NB4 (cell line): ENCODE measurements at regions not wholly inside any gene's neighbourhood (a gene's known extent, or its start where the extent isn't known, plus 50 kb on each side); places are given as distances from the start of the nearest gene placed in this dataset.
"Not testable (repeated sequence)": the region's sequence is repeated elsewhere in the genome, so short reads cannot be mapped to it uniquely, and the experiment has no call there.

Source experiments
- DNase-seq: peaks from one replicate; pipeline ENCODE4 v3.0.0; 2010; ENCODE audit warnings: low read depth
- H3K4me3 ChIP-seq: one replicate; pipeline ENCODE4 v1.5.1; 2011; ENCODE audit warnings: mild to moderate bottlenecking, low read depth, low read length, moderate library complexity
- MYC ChIP-seq: IDR thresholded peaks from 2 replicates; pipeline ENCODE4 v1.6.1; 2011; ENCODE audit warnings: low read depth, low read length
- POLR2A ChIP-seq: IDR thresholded peaks from 2 replicates; pipeline ENCODE4 v1.6.1; 2011; ENCODE audit warnings: mild to moderate bottlenecking; ENCODE audit not compliant: insufficient read length; ENCODE audit errors: extremely low read depth
- TF ChIP-seq, protein P1 (sequence below): IDR thresholded peaks from 2 replicates; pipeline ENCODE4 v1.6.1; 2011; ENCODE audit warnings: low read depth, low read length
- TF ChIP-seq, protein P2 (sequence below): IDR thresholded peaks from one replicate; pipeline ENCODE4 v1.5.1; 2012; ENCODE audit warnings: low read depth, low read length

DNA sequence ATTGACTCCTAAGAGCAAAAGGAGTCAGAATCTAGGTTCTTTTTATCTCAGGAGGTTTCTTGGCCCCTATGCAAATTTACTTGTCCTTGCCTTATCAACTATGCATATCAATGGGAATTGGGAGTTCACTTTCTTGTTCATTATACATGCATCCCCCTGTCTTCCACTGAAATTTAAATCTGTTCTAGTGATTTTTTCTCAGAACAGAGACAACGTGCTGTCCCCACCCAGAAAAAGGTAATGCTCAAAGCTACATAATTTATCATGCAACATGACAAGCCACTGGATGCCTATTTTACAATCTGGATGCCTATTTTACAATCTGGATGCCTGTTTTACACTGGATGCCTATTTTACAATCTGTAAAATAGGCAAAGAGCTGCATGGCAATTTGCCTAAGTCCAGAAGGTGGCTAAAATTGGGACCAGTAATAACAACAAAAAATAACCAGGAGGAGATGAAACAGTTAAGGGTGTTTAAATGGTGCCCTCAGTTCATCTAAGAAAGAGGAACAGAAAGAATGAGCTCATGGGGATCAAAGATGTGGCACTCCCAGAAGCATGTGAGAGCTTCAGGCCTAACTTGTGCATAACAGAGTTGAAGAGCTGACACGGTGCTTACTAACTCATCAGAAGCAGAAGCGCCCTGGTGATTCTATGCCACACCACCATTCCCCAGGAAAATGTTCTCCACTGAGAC, 537.8 kb upstream of the BOD1L1 start:
- no peak for DNase-seq

DNA sequence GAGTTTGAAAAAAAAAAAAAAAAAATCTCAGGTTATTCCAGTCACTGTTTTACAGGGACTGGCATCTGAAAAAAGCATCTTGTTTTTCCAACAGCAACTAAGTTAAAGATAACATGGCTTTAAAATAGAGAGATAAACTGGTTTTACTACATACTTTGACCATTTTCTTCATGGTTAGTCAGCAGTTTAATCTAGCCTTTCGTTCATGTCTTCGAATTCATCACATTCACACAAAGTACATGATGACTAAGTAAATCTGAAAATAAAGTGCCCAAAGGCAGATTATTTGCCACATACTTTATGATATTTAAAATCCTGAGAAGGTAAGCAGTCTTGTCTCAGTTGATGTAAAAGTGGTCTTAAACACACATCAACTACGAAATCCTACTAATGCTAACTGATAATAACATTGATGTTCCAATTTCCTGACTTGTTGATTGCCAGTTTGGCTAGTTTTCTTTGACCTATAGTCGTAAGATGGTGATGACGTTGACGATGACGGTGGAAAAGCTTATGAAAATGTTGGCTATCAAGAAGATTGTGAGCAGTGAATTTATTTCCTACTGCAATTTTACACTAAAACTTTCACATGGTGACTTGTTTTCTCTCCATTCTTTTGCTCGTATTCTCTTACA, 540.5 kb upstream of the BOD1L1 start:
- TF ChIP-seq, protein P1, sequence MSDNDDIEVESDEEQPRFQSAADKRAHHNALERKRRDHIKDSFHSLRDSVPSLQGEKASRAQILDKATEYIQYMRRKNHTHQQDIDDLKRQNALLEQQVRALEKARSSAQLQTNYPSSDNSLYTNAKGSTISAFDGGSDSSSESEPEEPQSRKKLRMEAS: no peak
- no peak for TF ChIP-seq MYC
- TF ChIP-seq, protein P2, sequence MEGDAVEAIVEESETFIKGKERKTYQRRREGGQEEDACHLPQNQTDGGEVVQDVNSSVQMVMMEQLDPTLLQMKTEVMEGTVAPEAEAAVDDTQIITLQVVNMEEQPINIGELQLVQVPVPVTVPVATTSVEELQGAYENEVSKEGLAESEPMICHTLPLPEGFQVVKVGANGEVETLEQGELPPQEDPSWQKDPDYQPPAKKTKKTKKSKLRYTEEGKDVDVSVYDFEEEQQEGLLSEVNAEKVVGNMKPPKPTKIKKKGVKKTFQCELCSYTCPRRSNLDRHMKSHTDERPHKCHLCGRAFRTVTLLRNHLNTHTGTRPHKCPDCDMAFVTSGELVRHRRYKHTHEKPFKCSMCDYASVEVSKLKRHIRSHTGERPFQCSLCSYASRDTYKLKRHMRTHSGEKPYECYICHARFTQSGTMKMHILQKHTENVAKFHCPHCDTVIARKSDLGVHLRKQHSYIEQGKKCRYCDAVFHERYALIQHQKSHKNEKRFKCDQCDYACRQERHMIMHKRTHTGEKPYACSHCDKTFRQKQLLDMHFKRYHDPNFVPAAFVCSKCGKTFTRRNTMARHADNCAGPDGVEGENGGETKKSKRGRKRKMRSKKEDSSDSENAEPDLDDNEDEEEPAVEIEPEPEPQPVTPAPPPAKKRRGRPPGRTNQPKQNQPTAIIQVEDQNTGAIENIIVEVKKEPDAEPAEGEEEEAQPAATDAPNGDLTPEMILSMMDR: no peak
- TF ChIP-seq POLR2A: no peak
- no peak for DNase-seq
- H3K4me3 ChIP-seq: no peak overlapping the region

More for the DNA sequence above, 537.8 kb upstream of the BOD1L1 start:
- TF ChIP-seq MYC: no peak
- TF ChIP-seq, protein P1: no peak
- TF ChIP-seq, protein P2: no peak
- TF ChIP-seq POLR2A: no peak
- no peak overlapping the region for H3K4me3 ChIP-seq

DNA sequence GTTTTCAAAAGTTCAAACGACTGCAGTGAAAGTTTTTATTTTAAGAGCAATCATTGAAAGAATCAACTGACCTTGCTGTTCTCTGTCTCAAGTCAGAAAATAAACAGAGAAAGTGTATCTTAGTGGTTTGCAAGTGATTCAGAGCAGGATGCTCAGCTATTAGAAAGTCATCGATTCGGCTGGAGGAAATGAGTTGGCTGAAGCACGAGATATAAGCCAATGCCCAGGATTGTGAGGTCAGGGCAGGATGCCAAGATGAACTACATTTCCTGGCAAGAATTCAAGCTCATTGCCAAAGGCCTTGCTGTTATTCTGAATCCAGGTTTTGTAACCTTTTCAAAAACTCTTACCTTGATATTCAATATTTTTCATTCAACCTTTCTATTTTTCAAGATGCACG, 541.4 kb upstream of the BOD1L1 start:
- TF ChIP-seq, protein P2: no peak
- TF ChIP-seq, protein P1: no peak
- TF ChIP-seq MYC: no peak
- TF ChIP-seq POLR2A: no peak
- DNase-seq: no peak
- H3K4me3 ChIP-seq: no peak overlapping the region

DNA sequence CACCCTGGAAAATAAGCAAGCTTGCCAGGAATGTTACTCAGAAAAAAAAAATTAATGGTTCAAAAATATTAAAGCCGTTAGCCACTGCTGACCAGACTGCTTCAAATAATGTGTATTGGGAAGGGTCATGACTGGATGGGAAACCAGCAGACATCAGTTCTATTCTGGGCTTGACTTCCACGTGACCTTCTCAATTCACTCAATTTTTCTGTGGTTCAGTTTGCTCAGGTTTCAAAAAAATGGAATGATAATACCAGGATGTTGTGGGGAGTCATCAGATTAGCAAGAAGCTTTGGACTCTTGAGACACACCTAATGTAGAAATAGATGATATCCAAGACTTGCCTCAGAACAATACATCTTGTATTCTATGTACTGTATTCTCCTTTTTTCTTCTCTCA, 541.9 kb upstream of the BOD1L1 start:
- TF ChIP-seq, protein P2: no peak
- TF ChIP-seq, protein P1: no peak
- TF ChIP-seq MYC (no peak), POLR2A (no peak)
- DNase-seq: no peak
- no peak overlapping the region for H3K4me3 ChIP-seq

DNA sequence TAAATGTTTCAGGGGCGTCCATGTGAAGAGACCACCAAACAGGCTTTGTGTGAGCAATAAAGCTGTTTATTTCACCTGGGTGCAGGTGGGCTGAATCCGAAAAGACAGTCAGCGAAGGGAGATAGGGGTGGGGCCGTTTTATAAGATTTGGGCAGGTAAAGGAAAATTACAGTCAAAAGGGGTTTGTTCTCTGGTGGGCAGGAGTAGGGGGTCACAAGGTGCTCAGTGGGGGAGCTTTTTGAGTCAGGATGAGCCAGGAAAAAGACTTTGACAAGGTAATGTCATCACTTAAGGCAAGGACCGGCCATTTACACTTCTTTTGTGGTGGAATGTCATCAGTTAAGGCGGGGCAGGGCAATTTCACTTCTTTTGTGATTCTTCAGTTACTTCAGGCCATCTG, 542.4 kb upstream of the BOD1L1 start:
- not testable (repeated sequence) for H3K4me3 ChIP-seq, DNase-seq

DNA sequence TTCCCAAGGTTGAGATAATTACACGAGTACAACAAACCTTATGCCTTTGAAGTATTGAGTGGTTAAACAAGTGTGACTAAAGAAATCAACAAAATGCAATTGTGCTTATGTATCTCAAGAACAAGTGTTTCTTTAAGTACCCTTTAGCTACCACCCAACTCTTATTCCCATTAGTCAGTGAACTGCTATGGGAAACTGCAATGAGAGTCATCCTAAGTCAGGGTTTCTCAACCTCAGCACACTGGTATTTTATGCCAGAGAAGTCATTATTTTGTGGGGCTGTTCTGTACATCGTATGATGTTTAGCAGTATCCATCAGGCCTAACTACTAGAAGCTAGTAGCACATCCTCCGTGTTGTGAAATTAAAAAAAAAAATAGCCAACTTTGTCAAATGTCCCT, 549.1 kb upstream of the BOD1L1 start:
- no peak for TF ChIP-seq POLR2A
- TF ChIP-seq, protein P1: no peak
- TF ChIP-seq, protein P2: no peak
- no peak for TF ChIP-seq MYC
- DNase-seq: no peak
- no peak overlapping the region for H3K4me3 ChIP-seq
